Astrocyte of the spinal cord (primary cell): ENCODE measurements at regions not wholly inside any gene's neighbourhood (a gene's known extent, or its start where the extent isn't known, plus 50 kb on each side); places are given as distances from the start of the nearest gene placed in this dataset.

ENCODE experiments used
- DNase-seq: peaks from one replicate; pipeline ENCODE4 v3.0.0; 2011; ENCODE audit warnings: low read depth, low spot score
- H3K4me3 ChIP-seq: 2 replicates; pipeline ENCODE4 v1.5.1; 2011; ENCODE audit warnings: low read depth, mild to moderate bottlenecking, low read length, moderate library complexity
- CTCF ChIP-seq: IDR thresholded peaks from 2 replicates; pipeline ENCODE4 v1.5.1; 2012; ENCODE audit warnings: low read depth, mild to moderate bottlenecking, low read length, inconsistent platforms
- in situ Hi-C: cut with HindIII; loops from 2 replicates; pipeline ENCODE4 v1.10.0; 2017; ENCODE audit warnings: low sequenced_read_pairs

GRCh38 chr14:104506461-104507253, 72.9 kb upstream of the C14orf180 start:
- no peak overlapping the region for H3K4me3 ChIP-seq
- in situ Hi-C loops, result no loop called here
- DNase-seq, result no peak
- TF ChIP-seq CTCF, result no peak

DNA sequence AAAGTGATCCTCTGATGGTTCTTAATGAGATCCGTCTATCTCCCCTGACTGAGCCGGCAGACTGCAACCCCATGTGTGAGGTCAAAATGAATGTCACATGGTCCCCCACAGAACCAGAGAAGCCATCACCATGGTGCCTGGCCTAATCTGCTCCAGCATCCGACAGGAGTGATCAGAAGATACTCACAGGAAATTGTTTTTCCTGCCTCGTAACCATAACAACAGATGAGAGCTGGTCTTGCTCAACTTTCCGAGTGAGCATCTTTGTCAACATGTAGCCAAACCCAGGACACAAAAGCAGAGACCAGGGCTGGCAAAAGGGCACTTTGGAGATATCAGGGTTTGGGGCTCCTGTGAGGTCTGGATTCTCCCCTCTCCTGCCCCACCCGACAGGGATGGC, 72.1 kb upstream of the C14orf180 start:
- in situ Hi-C loops, result no loop called here
- DNase-seq, result no peak
- no peak overlapping the region for H3K4me3 ChIP-seq
- TF ChIP-seq CTCF, result no peak

- no peak overlapping the region for H3K4me3 ChIP-seq
- in situ Hi-C loops, result no loop called here
- no peak for TF ChIP-seq CTCF
- DNase-seq, result no peak
These were observed 69.9 kb upstream of the C14orf180 start for GRCh38 chr14:104509673-104510072.

DNA sequence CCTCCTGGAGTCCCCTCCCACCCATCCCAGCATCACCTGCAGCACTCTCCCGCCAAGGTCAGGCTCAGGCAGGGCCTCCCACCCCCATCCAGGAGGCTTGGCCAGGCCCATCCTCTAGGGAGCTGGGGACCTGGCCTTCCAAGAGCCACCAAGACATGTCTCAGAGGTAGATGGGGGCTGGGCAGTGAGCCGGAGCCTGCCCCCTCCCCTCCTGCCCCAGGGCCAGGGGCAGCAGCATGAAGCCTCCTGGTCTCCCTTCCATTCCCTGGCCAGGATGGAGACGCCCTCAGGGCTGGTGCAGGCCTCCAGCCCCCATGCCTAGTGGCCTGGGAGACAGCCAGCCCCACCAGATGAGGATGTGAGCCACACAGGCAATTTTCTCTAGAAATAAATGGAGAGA, 69.3 kb upstream of the C14orf180 start:
- no peak for DNase-seq
- H3K4me3 ChIP-seq, result no peak overlapping the region
- TF ChIP-seq CTCF, result no peak
- in situ Hi-C loops, result no loop called here

GRCh38 chr14:104510794-104511611, 68.6 kb upstream of the C14orf180 start:
- TF ChIP-seq CTCF, result no peak
- H3K4me3 ChIP-seq, result no peak overlapping the region
- in situ Hi-C loops, result no loop called here
- no peak for DNase-seq

DNA sequence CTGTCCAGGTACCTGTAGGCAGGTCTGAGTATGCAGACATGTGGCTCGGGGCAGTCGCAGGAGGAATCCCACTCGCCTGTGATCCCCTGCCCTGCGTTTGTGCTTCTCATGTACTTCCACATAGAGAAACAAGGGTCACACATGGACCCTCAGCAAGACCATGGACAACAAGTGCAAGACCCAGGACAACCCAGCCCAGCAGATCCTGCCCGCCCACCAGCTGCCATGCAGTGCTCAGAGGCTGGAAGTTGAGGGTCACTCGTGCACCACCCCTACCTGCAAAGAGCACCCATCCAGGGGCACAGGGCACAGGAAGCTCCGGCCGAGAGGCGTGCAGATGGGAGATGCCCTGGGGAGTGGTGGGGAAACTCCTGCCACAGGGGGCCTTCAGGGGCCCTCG, 67.5 kb upstream of the C14orf180 start:
- no peak for DNase-seq
- H3K4me3 ChIP-seq, result no peak overlapping the region
- TF ChIP-seq CTCF, result no peak
- in situ Hi-C loops, result no loop called here
